ENCODE measurements at regions not wholly inside any gene's neighbourhood (a gene's known extent, or its start where the extent isn't known, plus 50 kb on each side); places are given as distances from the start of the nearest gene placed in this dataset.
"Not testable (repeated sequence)": the region's sequence is repeated elsewhere in the genome, so short reads cannot be mapped to it uniquely, and the experiment has no call there.

DNA sequence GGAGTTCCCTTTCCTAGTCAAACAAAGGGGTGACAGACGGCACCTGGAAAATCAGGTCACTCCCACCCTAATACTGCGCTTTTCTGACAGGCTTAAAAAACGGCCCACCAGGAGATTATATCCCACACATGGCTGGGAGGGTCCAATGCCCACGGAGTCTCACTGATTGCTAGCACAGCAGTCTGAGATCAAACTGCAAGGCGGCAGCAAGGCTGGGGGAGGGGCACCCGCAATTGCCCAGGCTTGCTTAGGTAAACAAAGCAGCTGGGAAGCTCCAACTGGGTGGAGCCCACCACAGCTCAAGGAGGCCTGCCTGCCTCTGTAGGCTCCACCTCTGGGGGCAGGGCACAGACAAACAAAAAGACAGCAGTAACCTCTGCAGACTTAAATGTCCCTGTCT, 1032.9 kb downstream of the TDRD15 start:
- in situ Hi-C loops (cut with MboI; ENCODE audit: low pct_unique_long_range_greater_than_20kb, low sequenced_read_pairs); DNase-seq: not testable (repeated sequence)

DNA sequence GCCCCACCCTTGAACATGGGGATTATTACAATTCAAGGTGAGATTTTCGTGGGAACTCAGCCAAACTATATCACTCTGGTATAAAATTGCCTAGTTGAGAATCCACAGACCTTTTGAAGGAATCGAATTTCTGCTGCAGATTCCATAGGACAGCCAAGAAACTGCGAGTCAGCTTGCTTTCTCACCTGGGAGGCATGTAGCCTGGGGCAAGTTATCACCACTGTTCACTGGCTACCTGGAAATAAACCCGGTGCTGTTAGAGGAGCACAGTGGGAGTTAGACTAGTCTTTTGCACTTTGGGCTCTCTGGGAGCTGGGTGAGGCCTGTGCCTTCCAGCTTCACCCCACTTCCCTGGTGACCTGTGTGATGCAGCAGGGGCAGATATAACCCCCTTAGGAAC, 1043.5 kb downstream of the TDRD15 start:
- DNase-seq = no peak
- in situ Hi-C loops (cut with MboI; ENCODE audit: low pct_unique_long_range_greater_than_20kb, low sequenced_read_pairs) = no loop called here

DNA sequence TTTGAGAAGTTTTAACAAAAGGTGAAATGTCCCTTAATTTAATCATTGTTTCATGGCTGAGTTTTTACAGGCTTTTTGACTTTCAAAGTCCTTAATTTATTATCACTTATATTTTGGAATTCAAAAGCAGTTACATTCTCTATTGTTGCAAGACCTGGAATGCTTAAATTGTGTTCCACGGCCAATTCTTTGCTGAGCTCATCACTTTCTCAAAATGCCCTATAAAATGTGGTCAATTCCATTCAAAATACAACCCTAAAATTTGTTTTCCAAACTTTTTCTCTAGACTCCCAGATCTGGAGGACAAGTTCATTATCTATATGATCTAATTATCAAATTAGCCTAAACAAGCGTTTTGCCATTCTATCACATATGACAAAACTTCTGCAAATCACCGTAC, 1051.2 kb downstream of the TDRD15 start:
- in situ Hi-C loops (cut with MboI; ENCODE audit: low pct_unique_long_range_greater_than_20kb, low sequenced_read_pairs) = no loop called here
- DNase-seq = no peak

DNA sequence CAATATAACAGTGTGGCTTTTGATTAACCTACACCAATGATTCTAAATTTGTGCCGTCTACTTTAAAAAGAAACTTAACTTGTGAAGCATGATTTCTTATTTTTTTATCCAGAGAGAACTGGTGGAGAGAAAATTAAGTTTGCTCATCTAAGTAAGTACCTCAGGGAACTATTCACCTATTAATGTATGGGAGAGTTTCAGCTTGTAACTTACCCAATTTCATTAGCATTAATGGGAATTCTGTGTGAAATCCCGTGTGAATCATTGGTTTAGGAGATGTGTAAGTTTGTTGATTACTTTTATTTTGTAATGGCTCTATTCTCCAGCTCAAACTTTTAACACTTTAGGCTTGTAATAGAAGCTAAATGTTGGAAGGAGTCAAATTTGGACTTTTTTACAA, 1061.5 kb downstream of the TDRD15 start:
- in situ Hi-C loops (cut with MboI; ENCODE audit: low pct_unique_long_range_greater_than_20kb, low sequenced_read_pairs) = no loop called here
- DNase-seq = no peak

DNA sequence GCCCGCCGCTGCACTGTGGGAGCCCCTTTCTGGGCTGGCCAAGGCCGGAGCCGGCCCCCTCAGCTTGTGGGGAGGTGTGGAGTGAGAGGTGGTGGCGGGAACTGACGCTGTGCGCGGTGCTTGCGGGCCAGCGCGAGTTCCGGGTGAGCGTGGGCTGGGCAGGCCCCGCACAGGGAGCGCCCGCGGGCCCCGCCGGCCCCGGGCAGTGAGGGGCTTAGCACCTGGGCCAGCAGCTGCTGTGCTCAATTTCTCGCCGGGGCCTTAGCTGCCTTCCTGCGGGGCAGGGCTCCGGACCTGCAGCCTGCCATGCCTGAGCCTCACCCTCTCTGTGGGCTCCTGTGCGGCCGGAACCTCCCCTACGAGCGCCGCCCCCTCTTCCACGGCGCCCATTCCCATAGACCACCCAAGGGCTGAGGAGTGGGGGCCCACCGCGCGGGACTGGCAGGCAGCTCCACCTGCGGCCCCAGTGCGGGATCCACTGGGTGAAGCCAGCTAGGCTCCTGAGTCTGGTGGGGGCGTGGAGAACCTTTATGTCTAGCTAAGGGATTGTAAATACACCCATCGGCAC, 1062.6 kb downstream of the TDRD15 start:
- in situ Hi-C loops (cut with MboI; ENCODE audit: low pct_unique_long_range_greater_than_20kb, low sequenced_read_pairs); DNase-seq: not testable (repeated sequence)

DNA sequence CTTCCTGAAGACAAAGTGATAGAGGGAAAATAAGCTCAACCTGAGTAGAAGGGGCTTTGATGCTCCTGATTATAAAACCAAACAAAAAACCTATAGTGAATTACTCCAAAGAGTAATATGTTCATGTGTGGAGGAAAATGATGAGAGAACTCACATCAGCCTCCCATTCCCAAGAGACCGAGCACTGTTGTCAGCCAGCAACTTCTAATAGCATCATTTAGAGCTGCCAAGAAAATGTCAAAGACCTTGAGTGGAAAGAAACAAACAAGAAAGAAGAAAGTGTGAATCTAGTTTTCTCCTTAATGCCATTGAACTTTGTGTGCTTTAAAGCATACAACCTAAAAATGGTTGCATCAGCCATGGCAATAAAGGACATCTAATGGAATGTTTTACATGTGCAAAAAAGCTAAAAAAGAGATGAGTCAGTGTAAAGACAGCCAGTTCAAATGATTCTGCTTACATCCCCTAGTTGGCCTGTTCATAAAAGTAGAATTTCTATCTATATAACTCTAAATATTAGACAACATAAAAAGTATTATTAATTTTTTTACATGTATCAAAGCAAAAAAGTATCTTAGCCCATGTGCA, 1066.2 kb downstream of the TDRD15 start:
- no peak for DNase-seq
- in situ Hi-C loops (cut with MboI; ENCODE audit: low pct_unique_long_range_greater_than_20kb, low sequenced_read_pairs) = no loop called here

DNA sequence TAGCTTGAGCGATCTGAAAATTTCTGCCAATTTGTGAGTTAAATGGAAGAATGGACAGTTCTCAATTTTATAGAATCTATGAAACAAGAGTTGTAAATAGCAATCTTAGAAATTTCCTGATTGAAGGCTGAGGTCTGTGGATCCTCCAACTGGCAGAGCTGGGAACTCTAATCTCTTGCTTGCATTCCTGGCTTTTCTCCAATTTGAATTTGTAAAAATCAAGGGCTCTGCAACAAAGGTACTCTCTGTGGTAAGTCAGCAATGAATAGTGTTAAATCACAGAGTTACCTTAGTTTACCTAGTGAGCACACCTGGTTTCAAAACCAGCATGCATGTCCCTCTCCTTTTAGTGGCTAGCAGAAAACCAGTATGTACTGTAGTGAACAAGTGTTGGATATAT, 1070.5 kb downstream of the TDRD15 start:
- DNase-seq = no peak
- in situ Hi-C loops (cut with MboI; ENCODE audit: low pct_unique_long_range_greater_than_20kb, low sequenced_read_pairs) = no loop called here

DNA sequence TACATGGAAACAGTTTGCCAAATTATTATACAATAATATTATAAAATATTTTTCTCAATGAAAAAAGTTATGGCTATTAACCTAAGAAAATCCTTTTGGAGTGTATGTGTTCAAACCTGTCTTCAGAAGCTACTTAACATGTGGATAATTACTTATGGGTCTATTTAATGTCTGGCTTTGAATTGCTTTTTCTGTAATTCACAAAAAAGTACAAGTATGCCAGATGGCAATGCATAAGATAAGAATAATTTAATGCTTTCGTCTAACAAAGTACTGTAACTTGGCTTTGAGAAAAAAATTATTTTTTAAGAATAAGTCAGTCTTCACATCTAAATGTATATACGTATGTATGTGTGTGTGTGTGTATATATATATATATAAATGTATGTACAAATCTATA, 1073.0 kb downstream of the TDRD15 start:
- no peak for DNase-seq

DNA sequence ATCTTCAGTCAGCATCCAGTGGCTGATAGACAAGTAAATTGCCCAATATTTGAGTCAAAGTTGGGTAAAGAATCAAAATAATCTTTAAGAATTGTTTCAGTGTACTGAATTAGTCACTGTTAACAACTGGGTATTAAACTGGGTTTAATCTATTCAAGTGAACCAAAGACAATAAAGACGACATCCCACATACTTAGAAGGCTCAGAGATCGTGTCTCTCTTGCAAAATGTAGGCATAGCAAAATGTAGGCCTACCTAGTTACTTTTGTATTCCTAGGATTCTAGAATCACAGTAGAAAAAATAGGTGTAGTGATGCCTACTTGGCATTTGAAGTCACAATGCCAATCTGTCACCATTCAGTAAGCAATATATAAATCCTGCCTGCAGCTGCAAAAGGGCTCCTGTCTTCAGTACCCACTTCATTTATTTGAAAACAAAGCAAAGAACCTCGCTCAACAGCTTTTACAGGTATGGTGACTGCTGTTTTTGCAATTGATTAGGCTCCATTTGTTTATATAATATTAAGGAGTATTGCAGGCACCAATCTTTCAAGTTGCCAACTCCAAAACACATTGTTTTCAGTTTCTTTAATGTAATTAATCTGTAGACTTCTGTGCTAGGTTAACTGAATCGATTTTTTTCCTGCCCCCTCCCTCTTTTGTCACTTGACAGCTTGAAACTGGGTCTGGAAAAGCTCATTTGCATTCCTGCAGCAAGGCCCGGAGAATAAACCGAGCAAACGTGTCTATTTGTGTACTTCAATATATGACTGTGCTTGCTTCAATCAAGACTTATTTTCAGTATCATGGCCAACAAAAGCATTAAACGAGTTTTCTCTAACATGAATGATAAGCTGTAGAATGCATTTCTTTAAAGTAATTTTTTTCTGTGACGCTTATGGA, 1074.9 kb downstream of the TDRD15 start:
- in situ Hi-C loops (cut with MboI; ENCODE audit: low pct_unique_long_range_greater_than_20kb, low sequenced_read_pairs) = no loop called here
- DNase-seq = no peak

More for the DNA sequence above, 1073.0 kb downstream of the TDRD15 start:
- in situ Hi-C loops (cut with MboI; ENCODE audit: low pct_unique_long_range_greater_than_20kb, low sequenced_read_pairs) = no loop called here

DNA sequence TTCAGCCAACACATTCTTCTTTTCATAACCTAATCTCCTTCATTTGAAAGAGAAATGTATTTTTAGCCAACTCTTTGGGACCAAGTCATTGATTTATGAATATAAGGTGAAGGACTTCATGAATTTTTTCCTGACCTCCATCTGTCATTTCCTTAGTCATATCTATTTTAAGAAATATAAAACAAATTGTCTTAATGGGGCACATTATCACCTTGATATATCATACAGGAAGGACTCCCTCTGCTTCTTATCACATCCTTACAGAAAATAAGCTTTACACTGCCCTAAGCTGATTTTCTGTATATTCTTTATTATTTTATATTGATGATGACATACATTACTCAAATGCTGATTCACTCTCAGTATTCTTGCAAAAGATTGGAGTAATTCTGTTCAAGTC, 1076.2 kb downstream of the TDRD15 start:
- in situ Hi-C loops (cut with MboI; ENCODE audit: low pct_unique_long_range_greater_than_20kb, low sequenced_read_pairs) = no loop called here
- DNase-seq = no peak

DNA sequence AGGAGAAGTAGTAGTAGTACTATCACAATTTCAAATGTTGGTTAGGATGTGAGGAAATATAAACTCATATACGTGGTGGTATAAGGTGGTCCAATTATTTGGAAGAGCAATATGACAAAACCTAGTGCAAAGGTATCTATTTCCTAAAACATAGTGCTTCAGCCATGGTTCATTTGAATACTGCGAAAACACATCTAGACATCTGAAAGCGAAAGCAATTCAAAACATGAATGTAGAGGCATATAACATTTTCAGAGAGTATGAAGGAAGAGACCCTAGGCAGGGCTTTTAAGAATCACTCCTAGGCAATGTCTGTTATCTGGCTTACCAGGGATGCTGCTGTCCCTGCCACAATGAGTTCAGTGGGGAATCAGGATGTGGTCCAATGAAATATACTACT, 1085.8 kb downstream of the TDRD15 start:
- DNase-seq = no peak
- in situ Hi-C loops (cut with MboI; ENCODE audit: low pct_unique_long_range_greater_than_20kb, low sequenced_read_pairs) = no loop called here

DNA sequence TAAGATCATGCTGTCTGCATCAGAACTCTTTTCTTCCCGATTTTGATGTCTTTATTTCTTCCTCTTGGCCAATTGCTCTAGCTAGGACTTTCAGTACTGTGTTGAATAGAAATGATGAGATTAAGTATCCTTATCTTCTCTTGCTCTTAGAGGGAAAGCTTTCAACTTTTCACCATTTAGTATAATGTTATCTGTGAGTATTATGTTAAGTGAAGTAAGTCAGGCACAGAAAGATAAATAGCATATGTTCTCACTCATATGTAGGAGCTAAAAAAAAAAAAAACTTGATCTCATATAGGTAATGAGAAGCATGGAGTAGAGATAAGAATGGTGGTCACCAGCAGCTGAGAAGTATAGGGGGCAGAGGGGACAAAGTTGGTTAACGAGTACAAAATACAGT, 1089.5 kb downstream of the TDRD15 start:
- DNase-seq = no peak
- in situ Hi-C loops (cut with MboI; ENCODE audit: low pct_unique_long_range_greater_than_20kb, low sequenced_read_pairs) = no loop called here

DNA sequence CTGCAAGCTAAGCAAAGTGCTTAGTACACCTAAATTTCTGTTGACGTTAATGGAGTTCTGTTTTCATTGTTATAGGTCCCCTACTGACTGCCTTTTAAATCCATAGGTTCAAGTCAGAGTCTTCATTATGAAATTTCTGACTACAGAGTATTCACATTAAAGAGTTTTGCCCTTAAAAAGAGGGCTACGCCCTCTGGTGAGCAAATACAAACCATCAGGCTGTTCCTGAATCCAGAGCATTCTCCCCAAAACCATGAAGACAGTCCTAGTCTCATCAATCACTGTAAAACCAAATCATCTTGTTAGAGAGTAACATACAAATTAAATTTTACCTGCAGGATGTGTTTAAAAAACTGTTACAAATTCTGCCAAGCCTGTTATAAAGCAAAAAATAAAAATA, 1091.7 kb downstream of the TDRD15 start:
- no peak for DNase-seq
- in situ Hi-C loops (cut with MboI; ENCODE audit: low pct_unique_long_range_greater_than_20kb, low sequenced_read_pairs) = no loop called here

DNA sequence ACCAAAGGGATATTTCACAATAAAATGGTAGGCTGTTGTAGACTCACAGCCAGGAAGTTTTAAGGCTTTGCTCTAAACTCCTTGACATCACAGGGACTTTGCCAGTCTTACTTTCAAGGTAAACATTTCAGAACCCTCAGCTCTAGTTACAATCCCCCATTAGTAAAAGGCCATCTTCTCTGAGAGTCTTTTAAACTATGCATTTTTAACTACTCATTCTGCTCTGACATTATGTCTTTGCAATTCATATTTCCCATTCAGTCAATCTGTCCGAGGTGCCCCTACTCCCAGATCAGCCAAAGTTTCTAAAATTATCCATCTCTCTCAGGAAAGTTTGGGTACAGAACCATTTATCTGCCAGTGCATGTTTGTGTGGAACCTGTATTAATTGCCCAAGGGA, 1094.1 kb downstream of the TDRD15 start:
- no peak for DNase-seq
- in situ Hi-C loops (cut with MboI; ENCODE audit: low pct_unique_long_range_greater_than_20kb, low sequenced_read_pairs) = no loop called here

DNA sequence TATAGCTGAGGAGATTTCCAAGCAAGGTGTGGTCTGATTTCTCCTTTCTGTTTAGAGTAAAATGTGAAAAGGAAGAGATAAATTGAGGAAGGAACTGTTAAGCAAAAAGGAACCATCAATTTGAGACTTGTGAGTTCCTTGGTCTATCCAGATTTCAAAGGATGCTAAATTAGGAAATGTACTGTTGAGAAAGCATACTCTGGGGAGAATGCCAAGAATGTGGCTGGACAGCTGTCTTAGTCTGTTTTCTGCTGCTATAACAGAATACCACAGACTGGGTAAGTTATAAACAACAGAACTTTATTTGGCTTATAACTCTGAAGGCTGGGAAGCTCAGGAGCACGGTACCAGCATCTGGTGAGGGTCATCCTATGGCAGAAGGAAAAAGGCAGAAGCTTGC, 1097.2 kb downstream of the TDRD15 start:
- in situ Hi-C loops (cut with MboI; ENCODE audit: low pct_unique_long_range_greater_than_20kb, low sequenced_read_pairs) = no loop called here
- no peak for DNase-seq

DNA sequence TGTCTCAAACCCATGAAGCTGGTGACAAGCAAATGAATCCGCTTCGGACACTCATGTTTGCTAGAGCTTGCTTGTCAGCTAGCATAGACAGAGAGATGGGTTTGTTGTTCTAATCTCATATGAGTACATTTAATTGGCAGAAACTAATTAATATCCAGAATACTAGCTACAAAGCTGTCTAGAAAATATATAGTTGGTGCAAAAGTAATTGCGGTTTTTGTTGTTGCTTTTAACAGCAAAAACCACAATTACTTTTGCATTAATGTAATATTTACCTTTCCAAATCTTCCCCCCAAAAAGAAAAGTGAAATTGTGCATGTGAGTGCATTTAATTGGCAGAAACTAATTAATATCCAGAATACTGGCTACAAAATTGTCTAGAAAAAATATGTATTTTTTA, 1115.2 kb downstream of the TDRD15 start:
- no peak for DNase-seq
- in situ Hi-C loops (cut with MboI; ENCODE audit: low pct_unique_long_range_greater_than_20kb, low sequenced_read_pairs) = no loop called here

DNA sequence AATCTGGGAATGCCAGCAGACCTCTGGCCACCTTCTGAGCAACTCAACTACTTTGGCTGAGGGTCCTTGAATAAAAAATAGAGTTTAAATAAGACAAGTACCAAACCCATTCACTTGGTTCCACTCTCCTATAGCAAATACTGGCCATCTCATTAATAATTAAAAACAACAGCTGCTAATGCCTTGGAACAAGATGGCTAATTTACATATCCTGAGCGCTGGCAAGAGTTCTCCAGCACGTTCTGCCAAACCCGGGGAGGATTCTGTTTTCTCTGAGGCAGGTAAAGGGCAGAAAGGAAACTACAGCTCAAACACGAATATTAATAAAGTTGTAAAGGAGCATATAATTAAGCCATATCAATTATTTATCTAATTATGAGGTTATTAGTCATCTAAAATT, 1123.7 kb downstream of the TDRD15 start:
- DNase-seq = no peak
- in situ Hi-C loops (cut with MboI; ENCODE audit: low pct_unique_long_range_greater_than_20kb, low sequenced_read_pairs) = no loop called here

DNA sequence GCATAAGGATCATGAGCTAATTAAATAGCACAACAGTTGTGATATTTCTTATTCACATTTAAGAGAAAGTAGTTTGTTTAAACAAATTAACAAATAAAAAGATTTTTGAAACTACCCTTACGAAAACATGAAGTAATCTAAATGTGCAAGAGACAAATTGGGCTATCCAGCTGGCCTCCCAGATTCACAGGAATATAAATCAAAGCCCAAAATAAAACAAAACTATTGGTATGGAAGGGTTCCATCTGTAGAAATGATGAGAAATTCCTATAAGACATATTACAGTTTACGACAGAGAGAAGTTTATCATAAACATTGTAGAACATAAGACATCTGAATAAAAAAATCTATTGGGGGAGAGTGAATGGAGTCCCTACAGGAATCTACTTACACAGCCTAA, 1125.1 kb downstream of the TDRD15 start:
- no peak for DNase-seq
- in situ Hi-C loops (cut with MboI; ENCODE audit: low pct_unique_long_range_greater_than_20kb, low sequenced_read_pairs) = no loop called here

DNA sequence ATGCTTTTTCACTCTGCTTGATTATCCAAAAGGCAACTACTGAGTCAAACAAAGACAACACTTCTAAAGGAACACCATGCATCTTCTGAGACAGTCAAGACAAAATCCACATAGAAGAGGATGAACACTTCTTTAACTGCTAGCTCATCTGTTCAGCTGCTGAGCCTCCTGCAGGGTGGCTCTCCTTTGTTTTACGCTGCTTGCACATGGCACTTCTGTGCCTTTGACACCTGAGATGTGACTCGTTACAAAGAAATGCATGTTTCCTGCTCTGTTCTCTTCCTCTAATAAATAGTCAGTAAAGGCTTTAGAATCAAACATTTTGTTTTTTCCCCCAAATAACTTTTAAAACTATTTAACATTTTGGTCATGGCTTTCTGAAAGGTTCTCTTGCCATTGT, 1129.4 kb downstream of the TDRD15 start:
- in situ Hi-C loops (cut with MboI; ENCODE audit: low pct_unique_long_range_greater_than_20kb, low sequenced_read_pairs) = no loop called here

DNA sequence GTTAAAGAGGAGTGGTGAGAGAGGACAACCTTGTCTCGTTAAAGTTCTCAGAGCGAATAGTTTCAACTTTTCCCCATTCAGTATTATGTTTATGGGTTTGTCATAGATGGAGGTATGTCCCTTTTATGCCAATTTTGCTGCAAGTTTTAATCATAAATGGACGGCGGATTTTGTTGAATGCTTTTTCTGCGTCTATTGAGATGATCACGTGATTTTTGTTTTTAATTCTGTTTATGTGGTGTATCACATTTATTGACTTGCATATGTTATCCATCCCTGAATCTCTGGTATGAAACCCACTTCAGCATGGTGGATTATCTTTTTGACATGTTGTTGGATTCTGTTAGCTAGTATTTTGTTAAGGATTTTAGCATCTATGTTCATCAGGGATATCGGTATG, 1123.8 kb upstream of the KLHL29 start:
- in situ Hi-C loops (cut with MboI; ENCODE audit: low pct_unique_long_range_greater_than_20kb, low sequenced_read_pairs) = no loop called here
- DNase-seq = no peak

More for the DNA sequence above, 1129.4 kb downstream of the TDRD15 start:
- DNase-seq = no peak

DNA sequence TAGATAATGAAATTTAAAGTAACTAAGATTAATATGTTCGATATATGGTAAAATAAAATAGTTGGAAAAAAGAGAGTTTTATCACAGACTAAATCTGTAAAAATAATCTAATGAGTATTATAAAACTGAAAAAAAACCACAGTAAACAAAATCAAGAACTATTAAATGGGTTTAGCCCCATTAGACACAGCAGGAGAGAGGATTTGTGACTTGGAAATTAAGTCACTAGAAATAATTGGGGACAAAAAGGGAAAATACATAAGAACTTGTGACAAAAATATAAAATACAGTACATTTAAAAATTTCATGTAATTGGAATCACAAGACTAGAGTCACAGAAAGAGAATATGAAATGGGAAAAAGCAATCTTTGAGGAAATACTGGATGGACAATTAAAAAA, 1114.6 kb upstream of the KLHL29 start:
- in situ Hi-C loops (cut with MboI; ENCODE audit: low pct_unique_long_range_greater_than_20kb, low sequenced_read_pairs) = no loop called here
- no peak for DNase-seq
